ENCODE measurements at regions not wholly inside any gene's neighbourhood (a gene's known extent, or its start where the extent isn't known, plus 50 kb on each side); places are given as distances from the start of the nearest gene placed in this dataset.
"Not testable (repeated sequence)": the region's sequence is repeated elsewhere in the genome, so short reads cannot be mapped to it uniquely, and the experiment has no call there.

- no peak for DNase-seq (ENCODE audit: low read depth)
- H3K4me3 ChIP-seq (ENCODE audit: low read length) = no peak overlapping the region
- TF ChIP-seq, protein P1, sequence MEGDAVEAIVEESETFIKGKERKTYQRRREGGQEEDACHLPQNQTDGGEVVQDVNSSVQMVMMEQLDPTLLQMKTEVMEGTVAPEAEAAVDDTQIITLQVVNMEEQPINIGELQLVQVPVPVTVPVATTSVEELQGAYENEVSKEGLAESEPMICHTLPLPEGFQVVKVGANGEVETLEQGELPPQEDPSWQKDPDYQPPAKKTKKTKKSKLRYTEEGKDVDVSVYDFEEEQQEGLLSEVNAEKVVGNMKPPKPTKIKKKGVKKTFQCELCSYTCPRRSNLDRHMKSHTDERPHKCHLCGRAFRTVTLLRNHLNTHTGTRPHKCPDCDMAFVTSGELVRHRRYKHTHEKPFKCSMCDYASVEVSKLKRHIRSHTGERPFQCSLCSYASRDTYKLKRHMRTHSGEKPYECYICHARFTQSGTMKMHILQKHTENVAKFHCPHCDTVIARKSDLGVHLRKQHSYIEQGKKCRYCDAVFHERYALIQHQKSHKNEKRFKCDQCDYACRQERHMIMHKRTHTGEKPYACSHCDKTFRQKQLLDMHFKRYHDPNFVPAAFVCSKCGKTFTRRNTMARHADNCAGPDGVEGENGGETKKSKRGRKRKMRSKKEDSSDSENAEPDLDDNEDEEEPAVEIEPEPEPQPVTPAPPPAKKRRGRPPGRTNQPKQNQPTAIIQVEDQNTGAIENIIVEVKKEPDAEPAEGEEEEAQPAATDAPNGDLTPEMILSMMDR (IDR thresholded peaks at IDR 0.05; ENCODE audit: insufficient read depth, low read depth, low read length, missing control alignments) = no peak
Measured at GRCh38 chr13:32838945-32839344, 177.3 kb upstream of the KL start.

- no peak overlapping the region for H3K4me3 ChIP-seq (ENCODE audit: low read length)
- TF ChIP-seq, protein P1 (IDR thresholded peaks at IDR 0.05; ENCODE audit: insufficient read depth, low read depth, low read length, missing control alignments) = no peak
- no peak for DNase-seq (ENCODE audit: low read depth)
Measured at GRCh38 chr13:32840113-32840512, 176.1 kb upstream of the KL start.

DNA sequence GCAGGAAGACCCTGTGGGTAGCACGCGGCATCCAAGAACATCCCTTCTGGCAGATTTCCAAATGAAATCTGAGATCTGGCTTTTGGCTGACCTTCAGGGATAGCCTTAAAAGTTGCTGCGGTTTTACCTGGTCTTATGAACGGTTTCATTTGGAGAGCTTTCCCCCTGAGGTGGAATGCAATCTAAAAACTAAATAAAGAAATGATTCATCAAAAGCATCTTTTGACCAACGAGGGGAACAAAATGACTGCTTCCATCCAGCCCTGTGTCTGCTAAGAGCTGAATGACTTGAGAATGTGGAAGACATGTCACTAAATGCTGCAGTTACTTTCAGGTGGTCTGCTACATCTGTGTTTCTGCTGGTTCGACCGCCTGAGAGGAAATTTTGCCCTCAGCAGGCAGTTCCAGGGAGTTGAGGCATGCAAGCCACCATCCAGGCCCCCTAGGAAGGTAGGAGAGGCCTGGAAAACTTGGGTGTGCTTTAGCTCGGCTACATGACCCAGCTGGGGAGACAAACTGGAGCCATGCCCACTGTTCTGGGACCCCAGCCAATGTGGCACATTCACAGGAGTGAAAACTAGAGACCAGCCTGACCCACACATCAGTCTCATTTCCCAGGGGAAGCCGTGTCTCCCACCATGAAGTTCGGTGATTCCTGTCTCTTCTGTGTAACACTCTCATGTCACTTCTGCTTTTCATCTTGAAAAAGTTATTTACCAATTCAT lies 175.1 kb upstream of the KL start:
- TF ChIP-seq, protein P1 (IDR thresholded peaks at IDR 0.05; ENCODE audit: insufficient read depth, low read depth, low read length, missing control alignments) = no peak
- DNase-seq (ENCODE audit: low read depth) = no peak
- no peak overlapping the region for H3K4me3 ChIP-seq (ENCODE audit: low read length)

GRCh38 chr13:32845952-32846950 lies 170.0 kb upstream of the KL start:
- no peak for DNase-seq (ENCODE audit: low read depth)
- TF ChIP-seq, protein P1 (IDR thresholded peaks at IDR 0.05; ENCODE audit: insufficient read depth, low read depth, low read length, missing control alignments) = no peak

GRCh38 chr13:32847976-32848375 lies 168.2 kb upstream of the KL start:
- H3K4me3 ChIP-seq (ENCODE audit: low read length); DNase-seq (ENCODE audit: low read depth): not testable (repeated sequence)

More at GRCh38 chr13:32845952-32846950, 170.0 kb upstream of the KL start:
- no peak overlapping the region for H3K4me3 ChIP-seq (ENCODE audit: low read length)

GRCh38 chr13:32849369-32849768 lies 166.9 kb upstream of the KL start:
- TF ChIP-seq, protein P1 (IDR thresholded peaks at IDR 0.05; ENCODE audit: insufficient read depth, low read depth, low read length, missing control alignments) = no peak
- H3K4me3 ChIP-seq (ENCODE audit: low read length) = no peak overlapping the region
- no peak for DNase-seq (ENCODE audit: low read depth)

- DNase-seq (ENCODE audit: low read depth) = no peak
- TF ChIP-seq, protein P1 (IDR thresholded peaks at IDR 0.05; ENCODE audit: insufficient read depth, low read depth, low read length, missing control alignments) = no peak
- no peak overlapping the region for H3K4me3 ChIP-seq (ENCODE audit: low read length)
Measured at GRCh38 chr13:32850316-32851052, 165.7 kb upstream of the KL start.

Data from epithelial cell of esophagus (primary cell).